HG03039 (cell line): ENCODE measurements at regions not wholly inside any gene's neighbourhood (a gene's known extent, or its start where the extent isn't known, plus 50 kb on each side); places are given as distances from the start of the nearest gene placed in this dataset.

Source experiments
- ATAC-seq: cut with Tn5 transposase; IDR thresholded peaks from one replicate; pipeline ENCODE4 v1.9.1; 2021; ENCODE audit warnings: mild to moderate bottlenecking, moderate library complexity; ENCODE audit not compliant: unreplicated experiment

- ATAC-seq: no peak
These were observed 654.2 kb upstream of the PKN2 start for GRCh38 chr1:88029899-88030298.

- no peak for ATAC-seq
These were observed 648.5 kb upstream of the PKN2 start for GRCh38 chr1:88035578-88035977.

GRCh38 chr1:88036345-88037014, 647.6 kb upstream of the PKN2 start:
- no peak for ATAC-seq

DNA sequence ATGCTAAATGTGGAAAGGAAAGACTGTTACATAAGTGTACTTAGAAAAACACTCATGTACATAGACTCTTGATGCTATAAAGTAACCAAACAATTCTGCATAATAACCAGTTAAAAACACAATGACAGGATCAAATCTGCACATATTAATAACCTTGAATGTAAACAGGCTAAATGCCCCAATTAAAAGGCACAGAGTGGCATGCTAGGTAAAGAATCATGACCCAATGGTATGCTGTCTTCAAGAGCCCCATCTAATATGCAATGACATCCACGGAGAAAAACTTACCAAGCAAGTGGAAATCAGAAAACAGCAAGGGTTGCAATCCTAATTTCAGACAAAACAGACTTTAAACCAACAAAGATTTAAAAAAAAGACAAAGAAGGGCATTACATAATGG, 644.8 kb upstream of the PKN2 start:
- no peak for ATAC-seq

- no peak for ATAC-seq
These were observed 640.2 kb upstream of the PKN2 start for GRCh38 chr1:88043834-88044233.

- no peak for ATAC-seq
These were observed 631.9 kb upstream of the PKN2 start for GRCh38 chr1:88052167-88052566.

DNA sequence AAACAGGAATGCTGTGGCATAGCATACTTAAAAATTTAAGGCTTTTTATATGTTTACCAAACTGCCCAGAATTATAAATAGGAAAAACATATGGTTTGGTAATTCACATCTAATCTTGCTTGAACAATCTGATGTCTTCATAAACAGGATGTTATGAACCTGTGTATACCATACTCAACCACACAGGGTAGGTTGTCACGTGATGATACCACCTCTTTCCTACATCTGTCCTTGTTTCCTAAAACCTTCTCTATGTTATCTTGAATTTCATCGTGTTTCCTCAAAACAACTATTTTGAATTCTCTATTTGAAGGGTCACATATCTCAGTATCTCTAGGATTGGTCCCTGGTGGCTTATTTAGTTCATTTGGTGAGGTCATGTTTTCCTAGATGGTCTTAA, 631.0 kb upstream of the PKN2 start:
- no peak for ATAC-seq

- ATAC-seq: no peak
These were observed 627.2 kb upstream of the PKN2 start for GRCh38 chr1:88056881-88057280.

DNA sequence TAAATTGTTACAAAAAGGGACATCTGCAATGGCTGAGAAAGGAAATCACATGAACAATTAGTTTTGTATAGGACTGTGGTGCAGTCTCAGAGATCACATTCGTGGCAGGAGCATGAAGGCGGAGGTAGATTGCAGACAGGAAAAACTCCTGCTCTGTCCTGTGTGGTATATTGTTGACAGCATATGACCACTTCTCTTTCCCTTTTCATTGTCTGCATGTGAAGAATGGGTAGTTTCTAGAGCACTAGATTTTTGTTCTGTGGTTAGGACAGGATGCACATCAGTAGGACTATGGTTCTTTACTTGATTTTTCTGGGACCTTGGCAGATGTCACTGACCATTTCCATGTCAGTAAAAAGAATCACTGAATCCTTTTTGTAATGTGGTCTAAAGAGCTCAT, 625.9 kb upstream of the PKN2 start:
- ATAC-seq: no peak

DNA sequence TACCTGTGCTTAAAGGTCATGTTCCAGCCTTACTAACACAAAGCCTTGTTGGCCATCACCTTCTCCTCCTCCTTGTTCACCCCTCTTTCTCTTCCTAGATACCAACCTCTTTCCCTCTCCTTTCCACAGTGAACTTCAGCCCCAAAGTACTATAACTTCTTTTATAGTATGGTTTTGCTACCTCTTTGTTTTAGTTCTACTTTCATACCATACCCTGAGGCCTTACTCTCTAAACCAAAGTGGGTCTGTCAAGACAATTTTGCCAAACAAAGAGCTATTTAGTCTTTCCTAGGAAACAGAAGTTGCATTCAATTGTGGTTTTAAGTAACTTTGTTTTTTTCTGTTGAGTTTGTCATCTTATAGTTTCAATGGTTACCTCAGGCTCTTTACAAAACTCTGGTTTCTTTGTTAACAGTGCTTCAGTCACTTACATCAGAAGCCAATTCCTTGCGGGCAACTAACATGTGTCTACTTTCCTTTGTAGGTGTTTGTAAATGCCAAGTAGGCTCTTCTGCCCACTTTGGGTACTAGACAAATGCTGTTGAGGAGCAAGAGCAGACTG, 623.9 kb upstream of the PKN2 start:
- ATAC-seq: no peak

DNA sequence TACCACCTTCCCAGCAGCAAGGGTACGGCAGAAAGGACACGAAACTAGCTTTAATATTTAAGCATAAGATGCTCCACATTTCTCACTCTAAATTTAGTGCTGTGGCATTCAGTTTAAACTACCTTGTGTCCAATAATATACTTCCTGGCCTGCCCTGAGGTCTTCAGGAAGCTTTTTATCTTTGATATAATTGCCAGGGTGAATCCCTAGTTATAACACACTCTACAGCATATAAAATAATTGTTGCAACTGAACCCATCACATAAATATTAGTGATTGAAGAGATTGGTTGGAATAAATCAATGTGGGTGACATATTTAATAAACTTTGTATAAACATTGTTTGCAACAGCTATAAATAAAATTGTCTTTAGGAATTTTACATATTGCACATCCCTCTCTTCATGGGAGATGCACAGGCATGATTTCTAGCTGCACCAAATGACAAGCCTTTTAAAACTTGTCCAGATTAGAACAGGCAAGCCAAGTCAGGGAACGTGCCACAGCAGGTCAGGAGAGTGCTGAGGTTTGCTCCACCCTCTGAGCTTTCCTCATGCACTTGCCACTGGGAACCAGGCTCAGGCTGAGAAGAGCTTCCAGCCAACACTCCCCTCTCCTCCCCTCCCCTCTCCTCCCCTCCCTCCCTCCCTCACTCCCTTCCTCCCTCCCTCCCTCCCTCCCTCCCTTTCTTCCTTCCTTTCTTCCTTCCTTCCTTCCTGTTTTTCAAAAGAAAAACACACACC, 623.2 kb upstream of the PKN2 start:
- no peak for ATAC-seq

DNA sequence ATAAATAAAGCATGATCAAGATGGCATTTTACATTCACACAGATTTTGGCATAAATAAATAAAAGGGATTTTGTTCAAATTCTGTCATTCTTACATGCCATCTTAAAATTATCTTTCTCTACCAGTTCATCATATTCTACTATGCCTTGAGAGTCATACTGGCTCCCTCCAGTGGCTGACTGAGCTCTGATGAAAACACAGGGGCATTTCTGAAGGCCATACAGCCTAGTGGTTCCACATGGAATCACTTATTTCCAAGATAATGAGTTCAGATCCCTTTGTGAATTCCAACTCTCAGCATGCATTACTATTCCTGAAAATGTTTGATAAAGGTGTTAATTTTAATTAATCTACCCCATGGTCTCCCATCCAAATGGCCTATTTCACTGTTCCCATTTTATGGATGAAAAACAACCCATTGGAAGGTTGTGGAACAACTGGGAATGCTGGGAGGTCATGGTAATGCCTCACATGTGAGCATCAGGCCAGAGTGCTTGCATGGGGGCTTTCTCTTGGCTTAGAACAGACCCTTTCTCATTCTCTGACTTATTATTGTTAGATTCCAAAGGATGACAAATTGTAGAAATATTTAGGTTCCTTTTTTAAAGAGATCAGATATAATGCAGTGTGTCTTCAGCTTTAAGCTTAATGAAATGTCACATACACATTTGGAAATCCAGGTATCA, 622.4 kb upstream of the PKN2 start:
- ATAC-seq: no peak

GRCh38 chr1:88062650-88063153, 621.4 kb upstream of the PKN2 start:
- ATAC-seq: no peak

DNA sequence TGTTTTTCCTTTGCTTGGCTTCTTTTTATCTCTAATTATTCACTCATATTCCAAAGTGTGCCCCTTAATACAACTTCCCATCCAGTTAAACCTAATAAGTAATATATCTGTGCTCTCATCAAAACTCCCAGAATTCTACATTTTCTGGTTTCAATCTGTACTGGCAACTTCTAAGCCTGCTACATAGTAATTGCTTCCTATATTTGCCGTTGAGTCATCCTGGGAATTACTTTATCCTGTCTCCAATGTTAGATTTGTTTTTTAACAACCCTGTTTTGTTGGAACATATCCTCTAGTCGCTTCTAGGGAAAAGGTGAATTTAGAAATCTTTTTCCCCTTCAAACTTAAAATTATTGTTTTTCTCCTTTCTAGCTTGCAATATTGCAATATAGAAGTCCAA, 620.5 kb upstream of the PKN2 start:
- ATAC-seq: no peak

GRCh38 chr1:88068407-88068960, 615.6 kb upstream of the PKN2 start:
- no peak for ATAC-seq

DNA sequence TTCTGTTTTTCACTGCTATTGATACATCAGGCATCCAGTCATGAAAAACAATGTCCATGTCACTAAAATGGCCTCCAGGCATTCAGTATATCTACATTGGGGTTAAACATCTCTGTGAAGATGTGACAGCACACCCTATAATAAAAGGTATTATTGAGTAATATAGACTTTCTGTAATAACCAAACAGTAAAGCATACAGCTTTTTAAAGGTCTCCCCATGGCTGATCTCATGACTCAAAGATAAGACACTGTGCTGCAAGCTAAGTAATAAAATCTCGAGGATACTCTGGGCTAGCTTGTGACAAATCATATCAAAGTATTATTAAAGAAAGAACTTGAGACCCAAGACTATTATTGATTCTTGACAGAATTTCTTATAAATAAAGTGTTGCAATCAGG, 613.1 kb upstream of the PKN2 start:
- ATAC-seq: no peak

DNA sequence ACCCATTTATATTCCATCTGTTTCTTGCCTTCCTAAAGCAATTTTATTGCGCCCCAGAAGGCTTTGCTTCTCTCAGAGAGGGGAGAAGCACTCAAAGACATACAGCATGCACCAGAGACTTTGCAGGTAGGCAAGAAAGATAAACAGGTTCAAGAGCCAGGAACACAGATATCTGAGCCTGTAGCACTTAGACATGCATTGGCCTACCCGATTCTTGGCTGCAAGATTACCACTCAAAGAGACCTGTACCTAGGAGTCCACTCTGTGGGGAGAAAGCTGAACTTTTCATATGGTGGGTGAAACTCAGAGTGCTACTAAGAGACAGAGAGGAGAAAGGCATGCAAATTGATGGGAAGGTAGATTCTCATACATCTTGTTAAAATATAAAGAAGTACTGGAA, 609.4 kb upstream of the PKN2 start:
- ATAC-seq: no peak

DNA sequence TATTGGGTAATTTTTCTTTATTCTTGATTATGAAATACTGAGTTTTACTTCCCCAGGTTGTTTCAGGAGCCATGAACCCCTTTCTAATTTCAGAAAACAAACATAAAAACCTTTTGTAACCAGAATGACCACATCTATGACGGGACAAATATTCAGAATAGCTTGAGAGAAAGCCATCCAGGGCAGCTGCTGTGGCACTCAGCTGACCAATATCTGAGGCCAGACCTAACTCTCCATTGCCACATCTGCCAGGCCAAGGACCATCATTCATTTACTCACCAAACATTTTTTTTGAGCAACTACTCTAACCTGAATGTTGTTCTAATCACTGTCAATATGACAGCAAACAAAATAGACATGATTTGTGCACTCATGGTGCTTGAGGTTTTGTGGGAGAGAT, 608.3 kb upstream of the PKN2 start:
- ATAC-seq: no peak

DNA sequence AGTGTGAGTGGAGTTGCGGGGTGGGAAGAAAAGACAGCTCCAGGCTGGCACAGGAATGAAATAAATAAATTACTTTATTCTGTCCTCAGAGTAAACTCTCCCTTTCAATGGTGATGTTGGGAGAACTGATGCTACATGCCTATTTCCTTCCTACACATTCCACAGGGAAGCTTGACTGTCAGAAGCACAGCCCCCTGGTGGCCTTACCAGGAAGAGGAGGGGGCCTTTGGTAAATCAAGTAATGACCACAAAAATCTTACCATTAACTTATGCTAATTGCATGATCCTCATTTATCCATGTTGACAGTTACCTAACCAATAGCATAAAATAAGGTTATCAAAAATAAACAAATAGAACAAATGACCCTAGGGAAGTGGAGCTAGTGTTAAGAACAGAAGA, 605.0 kb upstream of the PKN2 start:
- no peak for ATAC-seq

- ATAC-seq: no peak
These were observed 603.2 kb upstream of the PKN2 start for GRCh38 chr1:88080875-88081274.

DNA sequence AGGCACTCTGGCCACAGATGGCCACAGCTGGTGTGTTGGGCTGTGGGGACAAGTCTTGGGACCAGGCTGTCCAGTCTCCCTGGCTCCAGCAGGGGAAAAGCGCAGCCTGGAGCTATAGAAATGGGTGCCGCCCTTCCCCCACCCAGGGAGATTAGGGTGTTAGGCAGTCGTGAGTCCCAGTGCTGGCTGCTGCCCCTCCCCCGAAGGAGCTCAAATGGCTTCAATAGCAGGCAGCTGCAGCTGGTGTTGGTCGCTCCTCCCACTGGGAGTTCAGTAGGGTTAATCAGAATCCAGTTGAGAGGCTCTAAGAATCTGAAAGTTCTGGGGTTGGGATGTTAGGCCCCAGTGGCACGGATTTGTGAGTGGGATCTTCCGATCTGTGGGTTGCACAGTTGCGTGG, 595.6 kb upstream of the PKN2 start:
- no peak for ATAC-seq
